PFSK-1 (cell line): ENCODE measurements at regions not wholly inside any gene's neighbourhood (a gene's known extent, or its start where the extent isn't known, plus 50 kb on each side); places are given as distances from the start of the nearest gene placed in this dataset.

ENCODE experiments used
- FOXP2 ChIP-seq: optimal IDR thresholded peaks from 2 replicates; pipeline ENCODE3; 2011; ENCODE audit warnings: borderline replicate concordance, control low read depth, inconsistent platforms; ENCODE audit not compliant: insufficient read depth; ENCODE audit errors: extremely low read length, extremely low read depth
- POLR2AphosphoS5 ChIP-seq: IDR thresholded peaks from 2 replicates; pipeline ENCODE4 v1.6.1; 2012; ENCODE audit warnings: low read depth, mild to moderate bottlenecking, control low read depth, low read length, moderate library complexity
- SIN3A ChIP-seq: IDR thresholded peaks from 2 replicates; pipeline ENCODE4 v1.6.1; 2012; ENCODE audit warnings: mild to moderate bottlenecking, low read length, moderate library complexity, borderline replicate concordance; ENCODE audit not compliant: insufficient read depth
- TAF1 ChIP-seq: IDR thresholded peaks from 2 replicates; pipeline ENCODE4 v1.6.1; 2012; ENCODE audit warnings: low read length, control low read depth, borderline replicate concordance; ENCODE audit not compliant: insufficient read depth
- TF ChIP-seq, protein P1 (sequence below), 2 experiments: IDR thresholded peaks; 2 replicates each; pipeline versions ENCODE4 v1.6.1 to v1.8.0; 2011 to 2012; ENCODE audit warnings: low read depth in 2 of 2, low read length in 2 of 2, control low read depth in 1 of 2, inconsistent platforms in 1 of 2, mild to moderate bottlenecking in 1 of 2, moderate library complexity in 1 of 2; ENCODE audit not compliant: insufficient read depth in 1 of 2

DNA sequence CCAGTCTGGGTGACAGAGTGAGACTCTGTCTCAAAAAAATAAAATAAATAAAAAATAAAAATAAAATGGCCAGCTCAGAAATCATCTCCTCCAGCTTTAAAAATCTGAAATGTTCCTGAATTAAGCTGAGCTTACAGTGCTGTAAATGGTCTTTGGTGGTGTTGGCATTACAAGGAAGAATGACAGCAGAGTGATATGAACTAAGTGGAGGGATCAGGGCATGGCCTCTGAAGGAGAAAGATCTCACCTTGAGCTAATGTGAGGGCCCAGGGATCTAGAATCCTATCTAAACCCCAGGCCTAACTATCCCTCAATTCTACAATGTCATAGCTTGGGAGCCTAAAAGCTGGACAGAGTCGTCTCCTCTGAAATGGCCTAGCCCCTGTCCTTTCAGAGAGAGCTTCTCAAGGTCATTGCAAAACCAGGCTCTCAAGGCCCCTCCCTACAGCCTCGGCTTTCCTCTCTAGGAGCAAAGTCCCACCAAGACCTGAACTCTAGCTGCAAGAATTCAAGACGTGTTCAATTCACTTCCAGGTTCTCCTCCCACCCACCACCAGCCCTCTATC is 345.4 kb downstream of the BUD13 start:
- TF ChIP-seq TAF1 (no peak), FOXP2 (no peak), POLR2AphosphoS5 (no peak), SIN3A (no peak)
- TF ChIP-seq, protein P1, sequence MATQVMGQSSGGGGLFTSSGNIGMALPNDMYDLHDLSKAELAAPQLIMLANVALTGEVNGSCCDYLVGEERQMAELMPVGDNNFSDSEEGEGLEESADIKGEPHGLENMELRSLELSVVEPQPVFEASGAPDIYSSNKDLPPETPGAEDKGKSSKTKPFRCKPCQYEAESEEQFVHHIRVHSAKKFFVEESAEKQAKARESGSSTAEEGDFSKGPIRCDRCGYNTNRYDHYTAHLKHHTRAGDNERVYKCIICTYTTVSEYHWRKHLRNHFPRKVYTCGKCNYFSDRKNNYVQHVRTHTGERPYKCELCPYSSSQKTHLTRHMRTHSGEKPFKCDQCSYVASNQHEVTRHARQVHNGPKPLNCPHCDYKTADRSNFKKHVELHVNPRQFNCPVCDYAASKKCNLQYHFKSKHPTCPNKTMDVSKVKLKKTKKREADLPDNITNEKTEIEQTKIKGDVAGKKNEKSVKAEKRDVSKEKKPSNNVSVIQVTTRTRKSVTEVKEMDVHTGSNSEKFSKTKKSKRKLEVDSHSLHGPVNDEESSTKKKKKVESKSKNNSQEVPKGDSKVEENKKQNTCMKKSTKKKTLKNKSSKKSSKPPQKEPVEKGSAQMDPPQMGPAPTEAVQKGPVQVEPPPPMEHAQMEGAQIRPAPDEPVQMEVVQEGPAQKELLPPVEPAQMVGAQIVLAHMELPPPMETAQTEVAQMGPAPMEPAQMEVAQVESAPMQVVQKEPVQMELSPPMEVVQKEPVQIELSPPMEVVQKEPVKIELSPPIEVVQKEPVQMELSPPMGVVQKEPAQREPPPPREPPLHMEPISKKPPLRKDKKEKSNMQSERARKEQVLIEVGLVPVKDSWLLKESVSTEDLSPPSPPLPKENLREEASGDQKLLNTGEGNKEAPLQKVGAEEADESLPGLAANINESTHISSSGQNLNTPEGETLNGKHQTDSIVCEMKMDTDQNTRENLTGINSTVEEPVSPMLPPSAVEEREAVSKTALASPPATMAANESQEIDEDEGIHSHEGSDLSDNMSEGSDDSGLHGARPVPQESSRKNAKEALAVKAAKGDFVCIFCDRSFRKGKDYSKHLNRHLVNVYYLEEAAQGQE (IDR thresholded peaks at IDR 0.05; ENCODE audit: insufficient read depth in 1 of 2, low read depth in 2 of 2, low read length in 2 of 2): no peak
